Bronchial epithelial cell (primary cell): ENCODE measurements at regions not wholly inside any gene's neighbourhood (a gene's known extent, or its start where the extent isn't known, plus 50 kb on each side); places are given as distances from the start of the nearest gene placed in this dataset.
A peak's percentile ranks its signal among the peaks of the same experiment; 100 is the strongest.

Experiments
- DNase-seq: peaks from one replicate; pipeline ENCODE4 v3.0.0-alpha.2; 2010; ENCODE audit warnings: low read depth
- FAIRE-seq: peaks from 2 replicates; lab custom pipeline; 2011; peaks lifted over from hg19 to GRCh38; lab: Jason Lieb, UNC
- H3K27me3 ChIP-seq: 2 replicates; pipeline ENCODE4 v1.5.1; 2011; ENCODE audit warnings: low read length; ENCODE audit not compliant: control insufficient read depth, insufficient read depth
- H3K36me3 ChIP-seq: 2 replicates; pipeline ENCODE4 v1.5.1; 2011; ENCODE audit warnings: low read length; ENCODE audit not compliant: control insufficient read depth, insufficient read depth
- H3K4me3 ChIP-seq: 2 replicates; pipeline ENCODE4 v1.5.1; 2011; ENCODE audit warnings: mild to moderate bottlenecking, low read depth, low read length, control low read depth
- TF ChIP-seq, protein P1 (sequence below): IDR thresholded peaks from 2 replicates; pipeline ENCODE4 v1.5.1; 2011; ENCODE audit warnings: mild to moderate bottlenecking, moderate library complexity, low read length, control low read depth, inconsistent platforms; ENCODE audit not compliant: insufficient read depth, severe bottlenecking

DNA sequence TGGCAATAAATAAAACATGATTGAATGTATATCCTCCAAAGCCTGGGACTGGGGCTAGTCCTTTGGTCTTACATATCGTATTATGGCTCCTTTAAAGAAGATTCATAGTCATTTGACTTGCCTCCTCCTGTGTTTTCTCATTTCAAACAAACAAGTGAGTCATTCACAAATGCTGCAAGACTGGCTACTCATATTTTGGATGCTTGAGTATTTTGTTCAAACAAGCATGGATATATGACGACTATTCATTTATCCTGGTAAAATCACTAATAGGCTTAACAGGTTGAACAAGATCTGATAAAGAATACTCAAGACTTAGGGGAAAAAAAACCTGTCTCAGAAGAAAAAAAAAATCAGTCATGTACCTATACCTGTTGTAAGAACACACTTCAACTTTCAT is 111.1 kb upstream of the CCDC28A start:
- FAIRE-seq (no peak), DNase-seq (peak; percentile 99)
- Histone ChIP-seq H3K4me3 (no peak overlapping the region), H3K36me3 (no peaks in the 10 kb centered on the region), H3K27me3 (no peaks in the 10 kb centered on the region)
- TF ChIP-seq, protein P1, sequence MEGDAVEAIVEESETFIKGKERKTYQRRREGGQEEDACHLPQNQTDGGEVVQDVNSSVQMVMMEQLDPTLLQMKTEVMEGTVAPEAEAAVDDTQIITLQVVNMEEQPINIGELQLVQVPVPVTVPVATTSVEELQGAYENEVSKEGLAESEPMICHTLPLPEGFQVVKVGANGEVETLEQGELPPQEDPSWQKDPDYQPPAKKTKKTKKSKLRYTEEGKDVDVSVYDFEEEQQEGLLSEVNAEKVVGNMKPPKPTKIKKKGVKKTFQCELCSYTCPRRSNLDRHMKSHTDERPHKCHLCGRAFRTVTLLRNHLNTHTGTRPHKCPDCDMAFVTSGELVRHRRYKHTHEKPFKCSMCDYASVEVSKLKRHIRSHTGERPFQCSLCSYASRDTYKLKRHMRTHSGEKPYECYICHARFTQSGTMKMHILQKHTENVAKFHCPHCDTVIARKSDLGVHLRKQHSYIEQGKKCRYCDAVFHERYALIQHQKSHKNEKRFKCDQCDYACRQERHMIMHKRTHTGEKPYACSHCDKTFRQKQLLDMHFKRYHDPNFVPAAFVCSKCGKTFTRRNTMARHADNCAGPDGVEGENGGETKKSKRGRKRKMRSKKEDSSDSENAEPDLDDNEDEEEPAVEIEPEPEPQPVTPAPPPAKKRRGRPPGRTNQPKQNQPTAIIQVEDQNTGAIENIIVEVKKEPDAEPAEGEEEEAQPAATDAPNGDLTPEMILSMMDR, result no peak

DNA sequence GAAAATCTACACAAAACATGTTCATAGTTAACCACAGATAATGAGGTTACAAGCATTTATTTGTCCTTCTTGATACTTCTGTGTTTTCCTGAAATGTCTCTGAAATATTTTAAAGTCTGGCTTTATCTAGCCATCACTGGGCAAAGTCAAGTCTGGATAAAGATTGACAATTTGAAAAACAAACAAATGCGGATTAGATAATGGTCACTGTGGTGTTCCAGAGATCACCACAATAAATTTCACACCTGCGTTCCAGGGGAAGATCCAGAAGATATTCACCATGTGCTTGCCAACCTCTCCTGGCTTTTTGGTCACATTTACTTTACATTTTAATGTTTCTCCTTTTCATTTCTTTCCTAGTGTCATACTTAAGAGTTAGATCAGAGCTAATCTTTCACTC is 109.7 kb upstream of the CCDC28A start:
- FAIRE-seq (no peak), DNase-seq (no peak)
- TF ChIP-seq, protein P1, result no peak
- H3K4me3 ChIP-seq, result no peak overlapping the region
- no peaks in the 10 kb centered on the region for H3K36me3 ChIP-seq
- H3K27me3 ChIP-seq, result no peaks in the 10 kb centered on the region

DNA sequence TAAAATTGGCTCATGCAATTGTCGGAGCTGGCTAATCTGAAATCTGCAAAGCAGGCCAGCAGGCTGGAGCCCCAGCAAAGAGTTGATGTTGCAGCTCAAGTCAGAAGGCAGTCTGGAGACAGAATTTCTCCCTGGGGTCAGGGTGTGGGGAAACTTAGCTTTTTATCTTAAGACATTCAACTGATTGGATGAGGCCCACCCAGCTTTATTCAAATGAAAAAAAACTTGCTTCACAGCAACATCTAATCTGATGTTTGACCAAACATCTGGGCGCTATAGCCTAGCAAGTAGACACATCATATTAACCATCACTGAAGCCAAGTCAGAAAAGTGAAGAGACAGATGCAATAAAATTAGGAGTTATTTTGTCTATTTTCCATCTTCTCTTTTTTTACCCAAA is 108.8 kb upstream of the CCDC28A start:
- H3K27me3 ChIP-seq, result no peaks in the 10 kb centered on the region
- TF ChIP-seq, protein P1, result no peak
- no peaks in the 10 kb centered on the region for H3K36me3 ChIP-seq
- H3K4me3 ChIP-seq, result no peak overlapping the region
- DNase-seq (no peak), FAIRE-seq (no peak)

DNA sequence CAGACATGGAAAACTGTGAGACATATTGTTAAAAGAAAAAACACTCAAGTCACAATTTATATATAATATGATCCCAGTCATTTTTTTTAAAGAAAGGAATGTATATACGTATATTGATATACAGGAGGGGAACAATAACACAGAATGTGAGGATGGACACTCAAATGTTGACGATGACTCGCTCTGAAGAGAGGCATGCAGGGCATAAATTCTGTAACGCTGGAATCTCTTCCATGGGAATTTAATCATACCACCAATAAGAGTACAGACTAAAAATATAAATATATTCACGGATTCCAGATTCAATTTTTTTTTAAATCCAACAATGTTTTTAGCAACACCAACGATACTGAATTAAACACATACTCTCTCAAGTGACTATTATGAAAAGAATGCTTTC is 106.9 kb upstream of the CCDC28A start:
- Histone ChIP-seq H3K36me3 (peaks cover 1% of the 10 kb centered on the region), H3K4me3 (no peak overlapping the region), H3K27me3 (no peaks in the 10 kb centered on the region)
- FAIRE-seq (no peak), DNase-seq (peak; percentile 11)
- TF ChIP-seq, protein P1, result no peak

DNA sequence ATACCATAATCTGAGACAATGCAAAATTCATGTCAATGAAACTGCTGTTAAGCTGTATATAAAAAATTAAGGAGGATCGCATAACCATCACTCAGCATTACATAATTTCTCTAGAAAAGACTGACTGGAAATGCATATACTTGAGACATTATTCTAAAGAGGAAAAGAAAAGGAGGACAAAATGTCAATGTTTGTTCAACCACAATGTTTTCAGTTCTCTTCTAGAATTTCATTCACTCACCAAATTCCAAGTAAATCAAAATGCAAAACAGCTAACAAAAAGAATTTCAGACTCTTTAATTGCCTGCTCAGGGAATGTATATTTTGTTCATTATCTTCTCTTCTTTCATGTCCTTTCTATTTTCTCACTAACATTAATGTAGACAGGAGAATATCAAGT is 106.2 kb upstream of the CCDC28A start:
- Histone ChIP-seq H3K27me3 (no peaks in the 10 kb centered on the region), H3K36me3 (peaks cover 1% of the 10 kb centered on the region), H3K4me3 (no peak overlapping the region)
- DNase-seq, result no peak
- no peak for FAIRE-seq
- TF ChIP-seq, protein P1, result no peak

DNA sequence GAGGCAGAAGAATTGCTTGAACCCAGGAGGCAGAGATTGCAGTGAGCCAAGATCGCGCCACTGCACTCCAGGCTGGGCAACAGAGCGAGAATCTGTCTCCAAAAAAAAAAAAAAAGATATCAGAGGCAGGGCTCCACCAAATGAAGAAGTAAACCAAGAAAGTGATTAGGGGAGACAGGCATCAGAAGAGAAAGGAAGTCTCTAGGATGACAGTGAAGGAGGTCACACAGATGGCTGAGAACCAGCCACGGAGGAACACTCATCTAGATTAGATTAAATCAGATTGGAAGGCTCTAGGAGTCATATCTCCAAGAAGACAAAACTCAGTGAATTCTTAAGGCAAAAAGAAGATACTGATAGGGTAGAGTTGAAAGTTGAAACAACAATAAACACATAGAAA is 102.2 kb upstream of the CCDC28A start:
- Histone ChIP-seq H3K27me3 (no peaks in the 10 kb centered on the region), H3K36me3 (peaks cover 1% of the 10 kb centered on the region), H3K4me3 (no peak overlapping the region)
- no peak for DNase-seq
- TF ChIP-seq, protein P1, result no peak
- FAIRE-seq, result no peak
